ENCODE measurements at regions not wholly inside any gene's neighbourhood (a gene's known extent, or its start where the extent isn't known, plus 50 kb on each side); places are given as distances from the start of the nearest gene placed in this dataset.

GRCh38 chr7:40946549-40946948, 756.3 kb downstream of the INHBA start:
- TF ChIP-seq CTCF (IDR thresholded peaks at IDR 0.05; ENCODE audit: poor library complexity, severe bottlenecking): no peak
- H3K4me1 ChIP-seq (ENCODE audit: insufficient read depth, poor library complexity, severe bottlenecking): no peaks in the 10 kb centered on the region
- no peak overlapping the region for H3K27ac ChIP-seq (ENCODE audit: poor library complexity, severe bottlenecking)
- peaks cover 7% of the 10 kb centered on the region for H3K9me3 ChIP-seq (ENCODE audit: severe bottlenecking)
- DNase-seq (ENCODE audit: low spot score) (no peak), ATAC-seq (ENCODE audit: low read depth) (no peak)
- H3K4me3 ChIP-seq (ENCODE audit: severe bottlenecking): no peak overlapping the region
- no peaks in the 10 kb centered on the region for H3K36me3 ChIP-seq (ENCODE audit: low read depth)
- H3K27me3 ChIP-seq (ENCODE audit: insufficient read depth, poor library complexity, severe bottlenecking): no peaks in the 10 kb centered on the region

DNA sequence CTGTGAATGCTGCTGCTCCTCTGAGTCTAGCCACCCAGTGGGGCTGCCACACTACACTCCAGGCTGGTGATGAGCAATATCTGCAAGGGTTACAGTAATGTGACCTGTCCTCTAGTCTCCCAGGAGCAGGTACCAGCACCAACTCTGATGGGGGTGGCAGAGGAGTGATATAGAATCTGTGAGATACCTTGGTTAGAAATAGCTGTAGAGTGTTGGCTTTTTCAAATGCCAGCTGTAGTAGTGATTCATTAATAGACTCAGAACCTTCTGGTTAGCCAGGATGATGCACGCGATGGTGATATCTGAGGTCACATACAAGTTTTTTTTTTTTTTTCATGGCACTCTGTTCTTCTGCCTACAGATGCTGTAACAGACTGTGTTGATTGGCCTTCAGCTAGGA, 757.1 kb downstream of the INHBA start:
- Histone ChIP-seq H3K27ac (ENCODE audit: poor library complexity, severe bottlenecking) (no peak overlapping the region), H3K4me3 (ENCODE audit: severe bottlenecking) (no peak overlapping the region), H3K36me3 (ENCODE audit: low read depth) (no peaks in the 10 kb centered on the region), H3K4me1 (ENCODE audit: insufficient read depth, poor library complexity, severe bottlenecking) (no peaks in the 10 kb centered on the region), H3K9me3 (ENCODE audit: severe bottlenecking) (peaks cover 7% of the 10 kb centered on the region), H3K27me3 (ENCODE audit: insufficient read depth, poor library complexity, severe bottlenecking) (no peaks in the 10 kb centered on the region)
- no peak for TF ChIP-seq CTCF (IDR thresholded peaks at IDR 0.05; ENCODE audit: poor library complexity, severe bottlenecking)
- DNase-seq (ENCODE audit: low spot score) (no peak), ATAC-seq (ENCODE audit: low read depth) (no peak)

GRCh38 chr7:40944981-40945585, 757.8 kb downstream of the INHBA start:
- Histone ChIP-seq H3K27me3 (ENCODE audit: insufficient read depth, poor library complexity, severe bottlenecking) (no peaks in the 10 kb centered on the region), H3K27ac (ENCODE audit: poor library complexity, severe bottlenecking) (no peak overlapping the region), H3K4me1 (ENCODE audit: insufficient read depth, poor library complexity, severe bottlenecking) (no peaks in the 10 kb centered on the region), H3K4me3 (ENCODE audit: severe bottlenecking) (no peak overlapping the region), H3K36me3 (ENCODE audit: low read depth) (no peaks in the 10 kb centered on the region), H3K9me3 (ENCODE audit: severe bottlenecking) (peaks cover 7% of the 10 kb centered on the region)
- no peak for TF ChIP-seq CTCF (IDR thresholded peaks at IDR 0.05; ENCODE audit: poor library complexity, severe bottlenecking)
- DNase-seq (ENCODE audit: low spot score) (no peak), ATAC-seq (ENCODE audit: low read depth) (no peak)

- Histone ChIP-seq H3K4me3 (ENCODE audit: severe bottlenecking) (no peak overlapping the region), H3K36me3 (ENCODE audit: low read depth) (no peaks in the 10 kb centered on the region), H3K9me3 (ENCODE audit: severe bottlenecking) (no peaks in the 10 kb centered on the region), H3K27me3 (ENCODE audit: insufficient read depth, poor library complexity, severe bottlenecking) (no peaks in the 10 kb centered on the region), H3K4me1 (ENCODE audit: insufficient read depth, poor library complexity, severe bottlenecking) (no peaks in the 10 kb centered on the region), H3K27ac (ENCODE audit: poor library complexity, severe bottlenecking) (no peak overlapping the region)
- ATAC-seq (ENCODE audit: low read depth) (no peak), DNase-seq (ENCODE audit: low spot score) (no peak)
- TF ChIP-seq CTCF (IDR thresholded peaks at IDR 0.05; ENCODE audit: poor library complexity, severe bottlenecking): no peak
Observed at GRCh38 chr7:40937879-40938278, 765.0 kb downstream of the INHBA start.

- Histone ChIP-seq H3K4me3 (ENCODE audit: severe bottlenecking) (no peak overlapping the region), H3K27me3 (ENCODE audit: insufficient read depth, poor library complexity, severe bottlenecking) (no peaks in the 10 kb centered on the region), H3K9me3 (ENCODE audit: severe bottlenecking) (no peaks in the 10 kb centered on the region), H3K27ac (ENCODE audit: poor library complexity, severe bottlenecking) (no peak overlapping the region), H3K36me3 (ENCODE audit: low read depth) (no peaks in the 10 kb centered on the region), H3K4me1 (ENCODE audit: insufficient read depth, poor library complexity, severe bottlenecking) (no peaks in the 10 kb centered on the region)
- ATAC-seq (ENCODE audit: low read depth) (no peak), DNase-seq (ENCODE audit: low spot score) (no peak)
- TF ChIP-seq CTCF (IDR thresholded peaks at IDR 0.05; ENCODE audit: poor library complexity, severe bottlenecking): no peak
Observed at GRCh38 chr7:40935435-40935834, 767.5 kb downstream of the INHBA start.
